ENCODE measurements at regions not wholly inside any gene's neighbourhood (a gene's known extent, or its start where the extent isn't known, plus 50 kb on each side); places are given as distances from the start of the nearest gene placed in this dataset.

- CTCF ChIA-PET = interaction anchor here (1.2 kb wide), 1 partner anchor 15 kb away, joined by 3 read pairs; no protein-coding TSS in a partner anchor
- Histone ChIP-seq H3K27me3 (ENCODE audit: control insufficient read depth, insufficient read depth, low read length) (peaks cover 2% of the 10 kb centered on the region; the same call in 1 of the 2 replicates), H3K36me3 (ENCODE audit: control insufficient read depth, insufficient read depth, low read length) (no peaks in the 10 kb centered on the region), H3K4me3 (ENCODE audit: low read depth, low read length) (no peak overlapping the region)
- TF ChIP-seq, protein P1, sequence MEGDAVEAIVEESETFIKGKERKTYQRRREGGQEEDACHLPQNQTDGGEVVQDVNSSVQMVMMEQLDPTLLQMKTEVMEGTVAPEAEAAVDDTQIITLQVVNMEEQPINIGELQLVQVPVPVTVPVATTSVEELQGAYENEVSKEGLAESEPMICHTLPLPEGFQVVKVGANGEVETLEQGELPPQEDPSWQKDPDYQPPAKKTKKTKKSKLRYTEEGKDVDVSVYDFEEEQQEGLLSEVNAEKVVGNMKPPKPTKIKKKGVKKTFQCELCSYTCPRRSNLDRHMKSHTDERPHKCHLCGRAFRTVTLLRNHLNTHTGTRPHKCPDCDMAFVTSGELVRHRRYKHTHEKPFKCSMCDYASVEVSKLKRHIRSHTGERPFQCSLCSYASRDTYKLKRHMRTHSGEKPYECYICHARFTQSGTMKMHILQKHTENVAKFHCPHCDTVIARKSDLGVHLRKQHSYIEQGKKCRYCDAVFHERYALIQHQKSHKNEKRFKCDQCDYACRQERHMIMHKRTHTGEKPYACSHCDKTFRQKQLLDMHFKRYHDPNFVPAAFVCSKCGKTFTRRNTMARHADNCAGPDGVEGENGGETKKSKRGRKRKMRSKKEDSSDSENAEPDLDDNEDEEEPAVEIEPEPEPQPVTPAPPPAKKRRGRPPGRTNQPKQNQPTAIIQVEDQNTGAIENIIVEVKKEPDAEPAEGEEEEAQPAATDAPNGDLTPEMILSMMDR (IDR thresholded peaks at IDR 0.05; ENCODE audit: insufficient read depth, low read depth, low read length) = no peak
- POLR2A ChIA-PET = no interaction called here
- DNase-seq (ENCODE audit: low read depth) = no peak
Measured at GRCh38 chr20:57075181-57075580, 191.3 kb downstream of the BMP7 start.

GRCh38 chr20:57075603-57076002 is 190.8 kb downstream of the BMP7 start:
- Histone ChIP-seq H3K27me3 (ENCODE audit: control insufficient read depth, insufficient read depth, low read length) (peaks cover 2% of the 10 kb centered on the region; the same call in 1 of the 2 replicates), H3K36me3 (ENCODE audit: control insufficient read depth, insufficient read depth, low read length) (no peaks in the 10 kb centered on the region), H3K4me3 (ENCODE audit: low read depth, low read length) (no peak overlapping the region)
- DNase-seq (ENCODE audit: low read depth) = no peak
- TF ChIP-seq, protein P1 (IDR thresholded peaks at IDR 0.05; ENCODE audit: insufficient read depth, low read depth, low read length) = no peak
- ChIA-PET POLR2A (no interaction called here), CTCF (interaction anchor here (0.7 to 1.2 kb wide), 2 partner anchors 14 to 16 kb away, joined by 3 read pairs; no protein-coding TSS in a partner anchor)

GRCh38 chr20:57076152-57076652 is 190.2 kb downstream of the BMP7 start:
- no peak overlapping the region for H3K4me3 ChIP-seq (ENCODE audit: low read depth, low read length)
- peak; percentile 55 for DNase-seq (ENCODE audit: low read depth)
- TF ChIP-seq, protein P1 (IDR thresholded peaks at IDR 0.05; ENCODE audit: insufficient read depth, low read depth, low read length) = no peak
- peaks cover 2% of the 10 kb centered on the region; the same call in 1 of the 2 replicates for H3K27me3 ChIP-seq (ENCODE audit: control insufficient read depth, insufficient read depth, low read length)
- CTCF ChIA-PET = interaction anchor here (0.7 to 1.2 kb wide), 3 partner anchors 14 to 270 kb away, joined by 3 to 6 read pairs (median 3); no protein-coding TSS in a partner anchor
- no peaks in the 10 kb centered on the region for H3K36me3 ChIP-seq (ENCODE audit: control insufficient read depth, insufficient read depth, low read length)
- POLR2A ChIA-PET = no interaction called here

DNA sequence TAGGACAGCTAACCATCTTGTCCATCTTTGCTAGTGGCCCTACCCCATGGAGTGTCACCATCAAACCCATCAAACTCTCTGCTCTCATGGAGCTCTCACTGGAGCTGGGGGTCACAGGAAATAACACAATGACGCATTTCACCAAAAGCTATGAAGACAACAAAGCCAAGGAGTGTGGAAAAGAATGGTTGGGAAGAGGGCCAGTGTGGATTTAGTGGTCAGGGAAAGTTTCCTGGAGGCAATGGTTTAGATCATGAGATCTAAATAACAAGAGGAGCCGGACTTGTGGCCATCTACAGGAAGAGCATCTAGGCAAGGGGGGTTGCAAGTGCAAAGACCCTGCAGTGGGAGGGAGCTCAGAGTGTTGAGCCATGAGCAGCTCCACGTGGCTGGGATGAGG is 189.5 kb downstream of the BMP7 start:
- H3K27me3 ChIP-seq (ENCODE audit: control insufficient read depth, insufficient read depth, low read length) = no peaks in the 10 kb centered on the region
- no peak overlapping the region for H3K4me3 ChIP-seq (ENCODE audit: low read depth, low read length)
- ChIA-PET CTCF (interaction anchor here (0.6 to 1.6 kb wide), 3 partner anchors 13 to 364 kb away, joined by 4 to 6 read pairs (median 4); no protein-coding TSS in a partner anchor), POLR2A (no interaction called here)
- TF ChIP-seq, protein P1 (IDR thresholded peaks at IDR 0.05; ENCODE audit: insufficient read depth, low read depth, low read length) = no peak
- DNase-seq (ENCODE audit: low read depth) = no peak
- no peaks in the 10 kb centered on the region for H3K36me3 ChIP-seq (ENCODE audit: control insufficient read depth, insufficient read depth, low read length)

- no peaks in the 10 kb centered on the region for H3K36me3 ChIP-seq (ENCODE audit: control insufficient read depth, insufficient read depth, low read length)
- TF ChIP-seq, protein P1 (IDR thresholded peaks at IDR 0.05; ENCODE audit: insufficient read depth, low read depth, low read length) = no peak
- no peaks in the 10 kb centered on the region for H3K27me3 ChIP-seq (ENCODE audit: control insufficient read depth, insufficient read depth, low read length)
- ChIA-PET POLR2A (no interaction called here), CTCF (interaction anchor here (1.6 kb wide), 1 partner anchor 12 kb away, joined by 4 read pairs; no protein-coding TSS in a partner anchor)
- DNase-seq (ENCODE audit: low read depth) = no peak
- no peak overlapping the region for H3K4me3 ChIP-seq (ENCODE audit: low read depth, low read length)
Measured at GRCh38 chr20:57078116-57078515, 188.3 kb downstream of the BMP7 start.
